Activated naive CD8-positive, alpha-beta T cell treated with anti-CD3 and anti-CD28 coated beads, Interleukin-2, amount 50 U/mL, for 16 hours (primary cell): ENCODE measurements at regions not wholly inside any gene's neighbourhood (a gene's known extent, or its start where the extent isn't known, plus 50 kb on each side); places are given as distances from the start of the nearest gene placed in this dataset.
"Not testable (repeated sequence)": the region's sequence is repeated elsewhere in the genome, so short reads cannot be mapped to it uniquely, and the experiment has no call there.

Experiments
- DNase-seq: peaks from one replicate; pipeline ENCODE4 v3.0.0-alpha.2; 2020; ENCODE audit warnings: low read depth, low spot score

GRCh38 chr2:83420993-83421392 lies 1038.1 kb downstream of the SUCLG1 start:
- DNase-seq, result no peak

DNA sequence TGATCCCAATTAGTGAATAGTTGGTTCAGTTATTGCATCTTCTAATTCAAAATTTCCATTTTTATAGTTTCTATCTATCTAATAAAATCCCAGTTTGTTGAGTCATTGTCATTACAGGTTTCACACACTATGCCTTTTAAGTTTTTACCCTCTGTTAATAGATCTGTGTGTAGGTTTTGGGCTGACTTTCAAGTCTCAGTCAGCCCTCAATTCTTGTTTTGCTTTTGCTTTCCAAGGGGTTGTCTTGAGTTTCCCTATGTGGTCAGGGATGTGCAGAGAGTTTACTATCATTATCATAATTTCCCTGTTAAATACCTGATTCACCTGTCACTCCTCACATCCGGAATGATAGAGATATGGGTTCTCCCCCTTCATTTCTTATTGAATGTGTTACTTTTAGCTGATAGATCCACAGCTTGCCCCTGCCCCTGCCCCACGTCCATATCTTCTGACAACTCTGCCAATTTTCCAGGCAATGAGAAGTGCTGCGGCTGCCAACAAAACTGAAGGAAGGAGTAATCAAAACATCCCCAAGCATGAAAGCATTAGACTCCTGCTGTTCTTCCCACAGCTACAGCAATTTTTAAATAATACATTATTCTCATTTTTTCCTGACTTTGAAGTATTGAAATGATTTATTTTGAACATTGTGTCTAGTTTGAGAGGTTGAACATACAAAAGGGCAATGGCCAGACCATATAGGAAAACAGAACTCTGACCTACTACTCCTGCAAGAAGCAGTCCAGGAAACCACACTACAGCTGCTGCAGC lies 1064.8 kb downstream of the SUCLG1 start:
- no peak for DNase-seq

DNA sequence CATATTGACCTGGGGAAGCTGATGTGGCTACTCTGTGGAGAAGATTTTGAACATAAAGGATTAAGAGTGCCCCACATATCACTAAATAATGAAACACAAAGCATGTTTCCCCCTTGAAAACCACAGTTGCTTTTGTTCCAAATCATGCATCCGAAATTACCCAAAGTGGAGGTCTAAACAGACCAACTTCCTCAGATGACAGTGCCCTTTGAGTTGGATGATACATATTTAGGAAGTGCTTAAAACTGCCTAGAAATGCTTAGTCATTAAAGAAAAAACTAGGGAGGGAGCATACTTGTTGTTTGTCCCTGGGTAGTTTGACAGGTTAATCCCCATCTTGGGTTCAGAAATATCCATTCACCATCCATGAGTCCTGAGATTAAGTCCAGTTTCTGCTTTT lies 1070.3 kb downstream of the SUCLG1 start:
- DNase-seq, result no peak

- DNase-seq, result no peak
Measured at GRCh38 chr2:83386549-83386948, 1072.5 kb downstream of the SUCLG1 start.

- DNase-seq, result no peak
Measured at GRCh38 chr2:83378921-83379320, 1080.2 kb downstream of the SUCLG1 start.

DNA sequence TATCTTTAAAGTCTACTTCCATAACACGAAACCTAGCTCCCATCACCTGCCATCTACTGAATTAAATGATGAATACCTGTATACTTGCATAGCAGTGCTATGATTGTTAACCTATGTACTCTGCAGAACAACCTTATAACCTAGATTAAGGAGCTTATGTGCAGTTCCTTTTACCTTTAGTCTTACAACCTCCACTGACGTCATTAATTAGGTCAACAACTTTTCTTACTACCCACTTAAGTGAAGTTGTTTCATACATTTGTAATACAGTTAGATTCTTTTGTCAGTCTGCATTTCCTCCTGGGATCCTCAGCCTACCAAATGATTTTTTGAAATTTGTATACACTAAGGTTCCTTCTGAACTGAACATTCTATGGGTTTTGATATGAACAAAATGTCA lies 1082.3 kb downstream of the SUCLG1 start:
- DNase-seq, result no peak

- DNase-seq, result no peak
Measured at GRCh38 chr2:83370419-83370762, 1088.7 kb downstream of the SUCLG1 start.

GRCh38 chr2:83369601-83370418 lies 1089.3 kb downstream of the SUCLG1 start:
- DNase-seq, result no peak

DNA sequence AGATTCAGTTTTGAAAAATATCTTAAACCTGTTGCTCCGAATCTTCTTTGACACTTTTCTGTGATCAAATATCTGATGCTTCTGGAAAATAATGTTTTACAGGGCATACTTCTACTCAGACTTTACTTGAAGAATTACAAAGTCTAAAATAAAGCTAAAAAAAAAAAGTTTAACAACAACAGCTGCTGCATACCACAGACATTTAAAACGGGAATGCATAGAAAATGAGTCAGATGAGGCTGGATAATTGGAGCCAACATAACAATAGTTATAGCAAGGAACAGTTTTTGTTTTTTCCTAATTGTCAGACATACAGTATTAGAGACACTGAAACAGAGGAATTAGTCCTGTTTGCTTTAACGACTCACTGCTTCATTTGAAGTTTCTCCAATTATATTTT lies 1090.2 kb downstream of the SUCLG1 start:
- no peak for DNase-seq

DNA sequence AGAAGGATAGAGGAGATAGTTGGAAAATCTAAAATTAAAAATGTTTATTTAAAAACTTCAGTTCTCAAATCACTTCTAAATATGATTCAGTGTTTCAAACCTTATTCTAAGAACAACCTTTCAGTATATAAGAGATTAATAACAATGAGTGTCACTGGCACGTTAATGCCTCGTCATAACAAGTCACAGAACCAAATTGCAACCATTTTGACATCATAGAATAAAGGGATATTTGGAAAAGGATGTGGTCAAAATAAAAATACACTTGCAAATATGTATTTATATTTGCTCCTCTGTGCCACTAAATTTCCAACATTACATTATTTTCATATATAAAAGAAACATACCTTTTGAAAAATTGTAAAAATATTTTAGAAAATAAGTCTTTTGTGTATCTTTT lies 1090.6 kb downstream of the SUCLG1 start:
- no peak for DNase-seq

GRCh38 chr2:83365476-83365875 lies 1093.6 kb downstream of the SUCLG1 start:
- DNase-seq, result no peak

DNA sequence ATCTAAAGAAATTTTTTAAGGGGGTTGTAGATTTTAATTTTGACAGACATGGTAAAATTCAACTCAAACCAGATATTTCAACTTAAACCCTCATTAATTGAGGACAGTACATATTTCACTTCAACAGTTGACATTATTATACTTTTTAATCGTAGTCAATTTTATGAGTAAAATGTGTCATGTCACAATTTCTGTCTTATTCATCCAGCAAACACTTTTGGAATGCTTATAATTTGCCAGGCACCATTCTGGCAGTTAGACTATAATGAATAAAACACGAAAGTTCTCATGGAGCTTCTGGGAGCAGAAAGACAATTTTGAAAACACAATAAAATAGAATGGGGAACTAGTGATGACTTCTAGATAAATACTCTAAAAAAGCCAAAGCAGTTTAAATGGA lies 1094.8 kb downstream of the SUCLG1 start:
- DNase-seq, result no peak

DNA sequence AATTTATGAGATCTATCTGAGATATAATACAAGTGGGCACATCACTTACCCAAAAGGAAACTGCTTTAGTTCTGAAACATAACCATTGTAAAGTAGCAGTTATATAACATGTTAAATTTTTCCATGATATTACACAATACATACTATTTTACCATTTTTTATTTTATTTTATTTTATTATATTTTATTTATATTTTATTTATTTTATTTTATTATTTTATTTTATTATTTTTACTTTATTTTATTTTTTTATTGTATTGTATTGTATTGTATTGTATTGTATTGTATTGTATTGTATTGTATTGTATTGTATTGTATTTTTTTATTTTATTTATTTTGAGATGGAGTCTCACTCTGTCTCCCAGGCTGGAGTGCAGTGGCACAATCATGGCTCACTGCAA lies 1095.9 kb downstream of the SUCLG1 start:
- DNase-seq, result not testable (repeated sequence)

GRCh38 chr2:83359336-83359735 lies 1099.7 kb downstream of the SUCLG1 start:
- no peak for DNase-seq

GRCh38 chr2:83342860-83343329 lies 1116.2 kb downstream of the SUCLG1 start:
- DNase-seq, result no peak

DNA sequence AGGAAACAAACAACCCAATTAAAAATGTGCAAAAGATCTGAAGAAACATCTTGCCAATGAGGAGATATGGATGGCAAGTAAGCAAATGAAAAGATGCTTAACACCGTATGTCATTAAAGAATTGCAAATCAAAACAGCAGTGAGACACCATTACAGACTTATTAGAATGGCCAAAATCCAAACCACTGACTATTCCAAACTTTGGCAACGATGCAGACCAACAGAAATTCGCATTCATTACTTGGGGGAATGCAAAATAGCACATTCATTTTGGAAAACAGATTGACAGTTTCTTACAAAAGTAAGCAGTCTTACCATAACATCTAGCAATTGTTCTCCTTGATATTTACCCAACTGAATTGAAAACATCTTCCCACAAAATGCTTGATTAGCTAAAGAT lies 1118.7 kb downstream of the SUCLG1 start:
- DNase-seq, result no peak

DNA sequence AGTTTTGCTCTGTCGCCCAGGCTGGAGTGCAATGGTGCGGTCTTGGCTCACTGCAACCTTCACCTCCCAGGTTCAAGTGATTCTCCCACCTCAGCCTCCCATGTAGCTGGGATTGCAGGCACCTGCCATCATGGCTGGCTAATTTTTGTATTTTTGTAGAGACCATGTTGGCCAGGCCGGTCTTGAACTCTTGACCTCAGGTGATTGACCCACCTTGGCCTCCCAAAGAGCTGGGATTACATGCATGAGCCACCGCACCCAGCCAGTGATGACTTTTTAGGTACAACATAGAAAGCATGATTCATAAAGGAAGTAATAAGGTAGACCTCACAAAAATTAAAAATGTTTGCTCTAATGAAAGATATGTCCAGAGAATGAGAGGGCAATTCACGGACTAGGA lies 1119.1 kb downstream of the SUCLG1 start:
- not testable (repeated sequence) for DNase-seq

DNA sequence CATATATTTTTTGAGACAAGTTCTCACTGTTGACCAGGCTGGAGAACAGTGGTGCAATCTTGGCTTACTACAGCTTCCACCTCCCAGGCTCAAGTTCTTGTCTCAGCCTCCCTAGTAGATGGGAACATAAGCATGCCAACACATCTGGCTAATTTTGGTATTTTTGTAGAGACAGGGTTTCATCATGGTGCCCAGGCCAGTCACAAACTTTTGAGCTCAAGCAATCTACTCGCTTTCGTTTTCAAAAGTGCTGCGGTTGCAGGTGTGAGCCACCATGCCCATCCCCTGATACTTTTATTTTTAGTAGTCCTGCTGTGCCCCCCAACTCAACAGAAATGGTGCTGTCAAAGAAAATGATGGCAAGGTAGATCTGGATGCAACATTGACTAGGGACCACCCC lies 1127.3 kb downstream of the SUCLG1 start:
- no peak for DNase-seq

GRCh38 chr2:83323038-83323437 lies 1136.0 kb downstream of the SUCLG1 start:
- no peak for DNase-seq

- no peak for DNase-seq
Measured at GRCh38 chr2:83320053-83320452, 1139.0 kb downstream of the SUCLG1 start.

- DNase-seq, result no peak
Measured at GRCh38 chr2:83305758-83306378, 1153.2 kb downstream of the SUCLG1 start.

- DNase-seq, result no peak
Measured at GRCh38 chr2:83291083-83291482, 1168.0 kb downstream of the SUCLG1 start.

- no peak for DNase-seq
Measured at GRCh38 chr2:83282841-83283240, 1176.2 kb downstream of the SUCLG1 start.
